ENCODE measurements at regions not wholly inside any gene's neighbourhood (a gene's known extent, or its start where the extent isn't known, plus 50 kb on each side); places are given as distances from the start of the nearest gene placed in this dataset.

DNA sequence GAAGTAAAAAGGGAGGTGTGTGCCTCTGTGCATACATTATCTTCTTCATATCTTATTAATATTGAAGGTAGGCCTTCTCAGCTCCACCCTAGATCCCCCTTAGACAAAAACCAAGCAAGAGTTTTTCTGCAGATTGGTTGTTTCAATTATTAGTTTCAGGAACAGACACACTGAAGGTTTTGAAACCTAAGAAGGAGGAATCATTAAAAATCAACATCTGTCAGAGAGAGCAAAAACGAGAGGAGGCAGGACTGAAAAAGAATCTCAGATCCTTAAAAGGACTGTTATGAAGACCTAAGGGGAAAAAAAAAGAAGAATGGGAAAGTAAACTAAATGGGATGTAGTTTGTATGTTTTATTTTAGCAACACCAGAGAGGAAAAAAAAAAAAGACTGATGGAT, 560.8 kb upstream of the JAG1 start:
- TF ChIP-seq, protein P1, sequence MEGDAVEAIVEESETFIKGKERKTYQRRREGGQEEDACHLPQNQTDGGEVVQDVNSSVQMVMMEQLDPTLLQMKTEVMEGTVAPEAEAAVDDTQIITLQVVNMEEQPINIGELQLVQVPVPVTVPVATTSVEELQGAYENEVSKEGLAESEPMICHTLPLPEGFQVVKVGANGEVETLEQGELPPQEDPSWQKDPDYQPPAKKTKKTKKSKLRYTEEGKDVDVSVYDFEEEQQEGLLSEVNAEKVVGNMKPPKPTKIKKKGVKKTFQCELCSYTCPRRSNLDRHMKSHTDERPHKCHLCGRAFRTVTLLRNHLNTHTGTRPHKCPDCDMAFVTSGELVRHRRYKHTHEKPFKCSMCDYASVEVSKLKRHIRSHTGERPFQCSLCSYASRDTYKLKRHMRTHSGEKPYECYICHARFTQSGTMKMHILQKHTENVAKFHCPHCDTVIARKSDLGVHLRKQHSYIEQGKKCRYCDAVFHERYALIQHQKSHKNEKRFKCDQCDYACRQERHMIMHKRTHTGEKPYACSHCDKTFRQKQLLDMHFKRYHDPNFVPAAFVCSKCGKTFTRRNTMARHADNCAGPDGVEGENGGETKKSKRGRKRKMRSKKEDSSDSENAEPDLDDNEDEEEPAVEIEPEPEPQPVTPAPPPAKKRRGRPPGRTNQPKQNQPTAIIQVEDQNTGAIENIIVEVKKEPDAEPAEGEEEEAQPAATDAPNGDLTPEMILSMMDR (conservative IDR thresholded peaks at IDR 0.05) = no peak
- no peak for TF ChIP-seq EZH2 (IDR thresholded peaks at IDR 0.05; ENCODE audit: low read depth)
